Endodermal cell (in vitro differentiated cells): ENCODE measurements at regions not wholly inside any gene's neighbourhood (a gene's known extent, or its start where the extent isn't known, plus 50 kb on each side); places are given as distances from the start of the nearest gene placed in this dataset.

Experiments
- DNase-seq: peaks from one replicate; pipeline ENCODE4 v3.0.0-alpha.2; 2017
- H3K27ac ChIP-seq: 2 replicates; pipeline ENCODE4 v1.5.1; 2013; ENCODE audit warnings: mild to moderate bottlenecking, low read depth, low read length, moderate library complexity
- H3K27me3 ChIP-seq: 2 replicates; pipeline ENCODE4 v1.6.1; 2013; ENCODE audit warnings: mild to moderate bottlenecking, low read length, moderate library complexity; ENCODE audit not compliant: insufficient read depth, control insufficient read depth, poor library complexity, severe bottlenecking
- H3K36me3 ChIP-seq: 2 replicates; pipeline ENCODE4 v1.7.0; 2013; ENCODE audit warnings: mild to moderate bottlenecking, low read length, moderate library complexity; ENCODE audit not compliant: control insufficient read depth, insufficient read depth
- H3K4me1 ChIP-seq: one replicate; pipeline ENCODE4 v1.7.0; 2013; ENCODE audit warnings: low read length; ENCODE audit not compliant: control insufficient read depth, insufficient read depth
- H3K4me3 ChIP-seq: 2 replicates; pipeline ENCODE4 v1.5.1; 2013; ENCODE audit warnings: mild to moderate bottlenecking, low read length, moderate library complexity
- H3K9ac ChIP-seq: 2 replicates; pipeline ENCODE4 v1.6.1; 2013; ENCODE audit warnings: mild to moderate bottlenecking, low read length, moderate library complexity; ENCODE audit not compliant: poor library complexity, severe bottlenecking; ENCODE audit errors: extremely low read depth
- H3K9me3 ChIP-seq: 2 replicates; pipeline ENCODE4 v1.6.1; 2013; ENCODE audit warnings: mild to moderate bottlenecking, low read length, moderate library complexity; ENCODE audit not compliant: control insufficient read depth
- H3K27ac Mint-ChIP-seq: 2 replicates; pipeline ENCODE4 v1.8.0; 2020; ENCODE audit warnings: mixed read lengths
- H3K27me3 Mint-ChIP-seq: 2 replicates; pipeline ENCODE4 v1.8.0; 2021; ENCODE audit warnings: mild to moderate bottlenecking, mixed read lengths; ENCODE audit not compliant: insufficient read depth
- H3K36me3 Mint-ChIP-seq: 2 replicates; pipeline ENCODE4 v1.8.0; 2020; ENCODE audit warnings: low read depth, mixed read lengths
- H3K4me1 Mint-ChIP-seq: 2 replicates; pipeline ENCODE4 v1.8.0; 2020; ENCODE audit warnings: mixed read lengths
- H3K4me3 Mint-ChIP-seq: 2 replicates; pipeline ENCODE4 v1.8.0; 2020; ENCODE audit warnings: mild to moderate bottlenecking, moderate library complexity, mixed read lengths
- H3K9me3 Mint-ChIP-seq: 2 replicates; pipeline ENCODE4 v1.8.0; 2020; ENCODE audit warnings: mild to moderate bottlenecking, mixed read lengths
- CTCF ChIP-seq: fragments of 200-600 bp; sonication (generic); conservative IDR thresholded peaks from 2 replicates; pipeline ENCODE4 v1.5.0; 2021; ENCODE audit warnings: antibody characterized with exemption, mild to moderate bottlenecking
- WGBS, 2 experiments: methylation state at CpG; one replicate each; pipeline versions ENCODE4 v1.1.5 to v1.1.7; 2013; ENCODE audit warnings: missing lambda C conversion rate in 2 of 2, mixed read lengths in 1 of 2; ENCODE audit not compliant: insufficient coverage in 1 of 2, insufficient read length in 1 of 2; 5-methylcytosine and 5-hydroxymethylcytosine counted together

- DNase-seq, result no peak
- WGBS, 2 experiments, result 94 to 96% methylated on average over 1 of the region's 1 CpG
- Mint-ChIP-seq H3K27ac (no peak overlapping the region), H3K4me3 (no peak overlapping the region), H3K9me3 (peaks cover 31% of the 10 kb centered on the region), H3K27me3 (peaks cover 12% of the 10 kb centered on the region), H3K36me3 (no peaks in the 10 kb centered on the region), H3K4me1 (peaks cover 12% of the 10 kb centered on the region)
- H3K27me3 ChIP-seq, result no peaks in the 10 kb centered on the region
- no peaks in the 10 kb centered on the region for H3K4me1 ChIP-seq
- H3K27ac ChIP-seq, result no peak overlapping the region
- TF ChIP-seq CTCF, result peak; percentile 41
- no peak overlapping the region for H3K9ac ChIP-seq
- peak overlapping the region; percentile 10 for H3K4me3 ChIP-seq
- H3K9me3 ChIP-seq, result peaks cover 29% of the 10 kb centered on the region
- H3K36me3 ChIP-seq, result no peaks in the 10 kb centered on the region
Observed at GRCh38 chr14:89015016-89015415, 190.6 kb downstream of the TTC8 start.

GRCh38 chr14:89017417-89017816 lies 193.0 kb downstream of the TTC8 start:
- Mint-ChIP-seq H3K27ac (no peak overlapping the region), H3K27me3 (peaks cover 28% of the 10 kb centered on the region), H3K4me1 (peaks cover 10% of the 10 kb centered on the region), H3K4me3 (no peak overlapping the region), H3K9me3 (peaks cover 31% of the 10 kb centered on the region), H3K36me3 (no peaks in the 10 kb centered on the region)
- Histone ChIP-seq H3K4me1 (no peaks in the 10 kb centered on the region), H3K27ac (no peak overlapping the region), H3K27me3 (no peaks in the 10 kb centered on the region), H3K4me3 (no peak overlapping the region), H3K9me3 (peaks cover 29% of the 10 kb centered on the region), H3K9ac (no peak overlapping the region), H3K36me3 (no peaks in the 10 kb centered on the region)
- TF ChIP-seq CTCF, result no peak
- DNase-seq, result no peak
- WGBS, 2 experiments, result 93 to 97% methylated on average over 3 to 4 of the region's 4 CpGs

- Histone ChIP-seq H3K9ac (no peak overlapping the region), H3K4me1 (peaks cover 8% of the 10 kb centered on the region), H3K36me3 (no peaks in the 10 kb centered on the region), H3K4me3 (no peak overlapping the region), H3K27ac (no peak overlapping the region), H3K9me3 (no peaks in the 10 kb centered on the region), H3K27me3 (peaks cover 18% of the 10 kb centered on the region)
- Mint-ChIP-seq H3K27me3 (peaks cover 56% of the 10 kb centered on the region), H3K9me3 (no peaks in the 10 kb centered on the region), H3K4me1 (peaks cover 17% of the 10 kb centered on the region), H3K27ac (no peak overlapping the region), H3K36me3 (no peaks in the 10 kb centered on the region), H3K4me3 (no peak overlapping the region)
- no peak for TF ChIP-seq CTCF
- DNase-seq, result no peak
- WGBS, 2 experiments, result 75 to 88% methylated on average over 2 to 4 of the region's 4 CpGs
Observed at GRCh38 chr14:89022274-89022673, 197.8 kb downstream of the TTC8 start.
